SU-DHL-6 (cell line): ENCODE measurements at regions not wholly inside any gene's neighbourhood (a gene's known extent, or its start where the extent isn't known, plus 50 kb on each side); places are given as distances from the start of the nearest gene placed in this dataset.

Experiments used
- EZH2phosphoT487 ChIP-seq: fragments of 200-600 bp; sonication (generic), shearing (Covaris generic); conservative IDR thresholded peaks from 2 replicates; pipeline ENCODE4 v1.6.1; 2018; ENCODE audit warnings: mild to moderate bottlenecking, antibody characterized with exemption, low read length, moderate library complexity, mixed read lengths
- TF ChIP-seq, protein P1 (sequence below): fragments of 200-600 bp; sonication (generic); IDR thresholded peaks from one replicate; pipeline ENCODE4 v1.5.1; 2017; ENCODE audit warnings: antibody characterized with exemption, mild to moderate bottlenecking, low read length, moderate library complexity; ENCODE audit not compliant: insufficient read depth, poor library complexity, severe bottlenecking

- TF ChIP-seq, protein P1, sequence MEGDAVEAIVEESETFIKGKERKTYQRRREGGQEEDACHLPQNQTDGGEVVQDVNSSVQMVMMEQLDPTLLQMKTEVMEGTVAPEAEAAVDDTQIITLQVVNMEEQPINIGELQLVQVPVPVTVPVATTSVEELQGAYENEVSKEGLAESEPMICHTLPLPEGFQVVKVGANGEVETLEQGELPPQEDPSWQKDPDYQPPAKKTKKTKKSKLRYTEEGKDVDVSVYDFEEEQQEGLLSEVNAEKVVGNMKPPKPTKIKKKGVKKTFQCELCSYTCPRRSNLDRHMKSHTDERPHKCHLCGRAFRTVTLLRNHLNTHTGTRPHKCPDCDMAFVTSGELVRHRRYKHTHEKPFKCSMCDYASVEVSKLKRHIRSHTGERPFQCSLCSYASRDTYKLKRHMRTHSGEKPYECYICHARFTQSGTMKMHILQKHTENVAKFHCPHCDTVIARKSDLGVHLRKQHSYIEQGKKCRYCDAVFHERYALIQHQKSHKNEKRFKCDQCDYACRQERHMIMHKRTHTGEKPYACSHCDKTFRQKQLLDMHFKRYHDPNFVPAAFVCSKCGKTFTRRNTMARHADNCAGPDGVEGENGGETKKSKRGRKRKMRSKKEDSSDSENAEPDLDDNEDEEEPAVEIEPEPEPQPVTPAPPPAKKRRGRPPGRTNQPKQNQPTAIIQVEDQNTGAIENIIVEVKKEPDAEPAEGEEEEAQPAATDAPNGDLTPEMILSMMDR = no peak
- TF ChIP-seq EZH2phosphoT487 = no peak
These were observed 198.6 kb downstream of the FLRT2 start for GRCh38 chr14:85728476-85729065.
